ENCODE measurements at regions not wholly inside any gene's neighbourhood (a gene's known extent, or its start where the extent isn't known, plus 50 kb on each side); places are given as distances from the start of the nearest gene placed in this dataset.

- no peak overlapping the region for H3K27ac ChIP-seq
- H3K4me3 ChIP-seq: no peak overlapping the region
These were observed 103.8 kb upstream of the ADPGK start for GRCh38 chr15:72887376-72887775.

- no peak overlapping the region for H3K4me3 ChIP-seq
- H3K27ac ChIP-seq: no peak overlapping the region
These were observed 100.8 kb upstream of the ADPGK start for GRCh38 chr15:72884311-72884710.

GRCh38 chr15:72873379-72874233 lies 90.0 kb upstream of the ADPGK start:
- Histone ChIP-seq H3K4me3 (no peak overlapping the region), H3K27ac (no peak overlapping the region)

- H3K27ac ChIP-seq: no peak overlapping the region
- no peak overlapping the region for H3K4me3 ChIP-seq
These were observed 88.7 kb upstream of the ADPGK start for GRCh38 chr15:72872066-72872845.

- H3K27ac ChIP-seq: no peak overlapping the region
- no peak overlapping the region for H3K4me3 ChIP-seq
These were observed 83.5 kb upstream of the ADPGK start for GRCh38 chr15:72866866-72867616.

- no peak overlapping the region for H3K27ac ChIP-seq
- H3K4me3 ChIP-seq: no peak overlapping the region
These were observed 82.6 kb upstream of the ADPGK start for GRCh38 chr15:72866182-72866581.

- Histone ChIP-seq H3K4me3 (no peak overlapping the region), H3K27ac (no peak overlapping the region)
These were observed 81.9 kb upstream of the ADPGK start for GRCh38 chr15:72865486-72865885.

GRCh38 chr15:72864681-72865080 lies 81.1 kb upstream of the ADPGK start:
- Histone ChIP-seq H3K4me3 (no peak overlapping the region), H3K27ac (no peak overlapping the region)

GRCh38 chr15:72861354-72861910 lies 77.9 kb upstream of the ADPGK start:
- Histone ChIP-seq H3K4me3 (no peak overlapping the region), H3K27ac (no peak overlapping the region)

- Histone ChIP-seq H3K27ac (no peak overlapping the region), H3K4me3 (no peak overlapping the region)
These were observed 76.2 kb upstream of the ADPGK start for GRCh38 chr15:72859757-72860145.

- H3K27ac ChIP-seq: no peak overlapping the region
- H3K4me3 ChIP-seq: no peak overlapping the region
These were observed 75.6 kb upstream of the ADPGK start for GRCh38 chr15:72859017-72859756.

- Histone ChIP-seq H3K27ac (no peak overlapping the region), H3K4me3 (no peak overlapping the region)
These were observed 74.6 kb upstream of the ADPGK start for GRCh38 chr15:72858205-72858604.

GRCh38 chr15:72857331-72858063 lies 73.9 kb upstream of the ADPGK start:
- H3K4me3 ChIP-seq: no peak overlapping the region
- no peak overlapping the region for H3K27ac ChIP-seq

GRCh38 chr15:72856549-72857040 lies 73.0 kb upstream of the ADPGK start:
- no peak overlapping the region for H3K27ac ChIP-seq
- H3K4me3 ChIP-seq: no peak overlapping the region

- Histone ChIP-seq H3K27ac (no peak overlapping the region), H3K4me3 (no peak overlapping the region)
These were observed 72.2 kb upstream of the ADPGK start for GRCh38 chr15:72855791-72856190.

- Histone ChIP-seq H3K4me3 (no peak overlapping the region), H3K27ac (no peak overlapping the region)
These were observed 68.7 kb upstream of the ADPGK start for GRCh38 chr15:72852273-72852672.

GRCh38 chr15:72851586-72851985 lies 68.0 kb upstream of the ADPGK start:
- H3K4me3 ChIP-seq: no peak overlapping the region

GRCh38 chr15:72850833-72851232 lies 67.3 kb upstream of the ADPGK start:
- Histone ChIP-seq H3K27ac (no peak overlapping the region), H3K4me3 (no peak overlapping the region)

More at GRCh38 chr15:72851586-72851985, 68.0 kb upstream of the ADPGK start:
- no peak overlapping the region for H3K27ac ChIP-seq

GRCh38 chr15:72847806-72848205 lies 64.2 kb upstream of the ADPGK start:
- Histone ChIP-seq H3K4me3 (no peak overlapping the region), H3K27ac (no peak overlapping the region)
